Stomach (tissue), 8 donors: ENCODE measurements at regions not wholly inside any gene's neighbourhood (a gene's known extent, or its start where the extent isn't known, plus 50 kb on each side); places are given as distances from the start of the nearest gene placed in this dataset.

Source experiments
- DNase-seq, 2 donors: peaks; one replicate each; pipeline versions ENCODE4 v3.0.0 to v3.0.0-alpha.2; 2013 to 2019
- H3K27ac ChIP-seq, 5 donors: fragments of 200-600 bp in 4 of 5; sonication (generic) in 4 of 5; one replicate each; pipeline ENCODE4 v1.5.1; 2013 to 2019; ENCODE audit warnings: mild to moderate bottlenecking in 1 of 5, moderate library complexity in 1 of 5
- H3K27me3 ChIP-seq, 3 donors: fragments of 200-600 bp; sonication (generic); one replicate each; pipeline ENCODE4 v1.5.1; 2017 to 2019; ENCODE audit warnings: mixed run types in 1 of 3
- H3K36me3 ChIP-seq, 4 donors: fragments of 200-600 bp; sonication (generic); 1 replicate in 3 of 4; 2 replicates in 1 of 4; pipeline ENCODE4 v1.5.1; 2016 to 2019
- H3K4me1 ChIP-seq, 4 donors: fragments of 200-600 bp; sonication (generic); one replicate each; pipeline ENCODE4 v1.5.1; 2016 to 2019
- H3K4me3 ChIP-seq, 4 donors: fragments of 200-600 bp; sonication (generic) in 3 of 4; one replicate each; pipeline ENCODE4 v1.5.1; 2016 to 2019; ENCODE audit warnings: mild to moderate bottlenecking in 1 of 4
- H3K9me3 ChIP-seq, 4 donors: fragments of 200-600 bp; sonication (generic); one replicate each; pipeline ENCODE4 v1.5.1; 2016 to 2019
- CTCF ChIP-seq, 7 experiments: fragments of 450-650 bp in 4 of 7; fragments of 200-600 bp in 3 of 7; sonication (generic) in 3 of 7; IDR thresholded peaks; one replicate each; pipeline ENCODE4 v1.5.1; 2016 to 2019; ENCODE audit warnings: antibody characterized with exemption in 7 of 7, control low read depth in 2 of 7, mild to moderate bottlenecking in 1 of 7
- EP300 ChIP-seq: sonication (generic); formaldehyde crosslinking; IDR thresholded peaks from one replicate; pipeline ENCODE4 v1.6.1; 2017; ENCODE audit warnings: antibody characterized with exemption
- POLR2A ChIP-seq, 4 donors: fragments of 450-650 bp; IDR thresholded peaks; one replicate each; pipeline ENCODE4 v1.6.1; 2016; ENCODE audit warnings: antibody characterized with exemption in 4 of 4, control low read depth in 2 of 4, mild to moderate bottlenecking in 1 of 4, moderate library complexity in 1 of 4
- POLR2AphosphoS5 ChIP-seq, 3 donors: sonication (generic); formaldehyde crosslinking; IDR thresholded peaks; one replicate each; pipeline ENCODE4 v1.6.1; 2016; ENCODE audit warnings: antibody characterized with exemption in 3 of 3
- WGBS, 5 donors: extraction: QIAGEN DNeasy Blood & Tissue Kit in 3 of 5; methylation state at CpG; one replicate each; pipeline versions ENCODE4 v1.1.5 to v1.1.7; 2013 to 2018; 5-methylcytosine and 5-hydroxymethylcytosine counted together
- intact Hi-C: fragments of 100-400 bp; cut with DNase I; formaldehyde crosslinking; loops from one replicate; pipeline ENCODE4 v1.15.1; 2023; ENCODE audit warnings: low total_unique reads
- donor health status: healthy with polysubstance abuse.
- donor health status: Bipolar disorder and iron deficiency.
- donor health status: healthy.

- TF ChIP-seq POLR2AphosphoS5 (IDR thresholded peaks at IDR 0.05): no peak
- no peak for TF ChIP-seq EP300
- TF ChIP-seq CTCF (IDR thresholded peaks at IDR 0.05): no peak
- TF ChIP-seq POLR2A (IDR thresholded peaks at IDR 0.05): no peak
- no peak overlapping the region for H3K4me3 ChIP-seq
- no peak overlapping the region for H3K27ac ChIP-seq
- no peaks in the 10 kb centered on the region for H3K9me3 ChIP-seq
- no peaks in the 10 kb centered on the region for H3K36me3 ChIP-seq
- H3K27me3 ChIP-seq: no peaks in the 10 kb centered on the region
- DNase-seq: no peak
- peaks cover 0 to 6% (median 0%) of the 10 kb centered on the region in 4 donors for H3K4me1 ChIP-seq
- WGBS, 5 donors: 77 to 84% (median 80%) methylated on average over 6 of the region's 6 CpGs
- intact Hi-C loops: no loop called here
Observed at GRCh38 chr3:16788440-16789056, 96.2 kb upstream of the PLCL2 start.

DNA sequence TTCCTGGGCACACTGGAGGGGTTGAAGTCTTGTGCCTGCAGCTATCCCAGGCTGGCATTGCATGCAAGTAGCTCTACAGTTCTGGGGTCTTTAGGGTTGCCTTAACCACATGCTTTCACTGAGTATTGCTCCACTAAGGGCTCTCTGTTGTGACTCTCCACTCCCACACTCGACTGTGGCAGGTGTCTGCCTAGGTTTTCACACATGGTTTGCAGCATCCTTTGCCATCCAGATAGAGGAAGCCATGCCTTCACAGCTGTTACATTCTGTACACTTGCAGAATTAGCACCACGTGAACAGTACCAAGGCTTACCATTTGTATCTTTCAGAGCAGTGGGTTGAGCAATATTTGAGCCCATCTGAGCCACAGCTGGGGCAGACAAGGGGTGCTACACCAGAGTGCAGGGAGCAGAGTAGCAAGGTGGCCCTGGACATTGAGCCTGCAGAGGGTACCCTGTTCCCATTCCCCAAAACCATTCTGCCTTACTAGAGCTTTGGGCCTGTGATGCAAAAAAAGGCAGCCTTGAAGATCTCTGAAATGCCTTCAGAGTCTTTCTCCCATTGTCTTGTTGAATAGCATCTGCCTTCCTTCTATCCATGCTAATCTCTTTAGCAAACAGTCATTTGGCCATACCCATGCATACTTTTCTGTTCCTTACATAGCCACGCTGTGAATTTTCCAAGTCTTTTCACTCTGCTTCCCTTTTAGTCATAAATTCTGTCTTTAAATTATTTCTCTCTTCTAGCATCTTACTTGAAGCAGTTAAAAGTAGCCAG, 95.2 kb upstream of the PLCL2 start:
- WGBS, 5 donors: 62 to 84% (median 81%) methylated on average over 3 of the region's 3 CpGs
- TF ChIP-seq POLR2AphosphoS5 (IDR thresholded peaks at IDR 0.05) (no peak), POLR2A (IDR thresholded peaks at IDR 0.05) (no peak), EP300 (no peak), CTCF (IDR thresholded peaks at IDR 0.05) (no peak)
- no peaks in the 10 kb centered on the region for H3K9me3 ChIP-seq
- no peak overlapping the region for H3K4me3 ChIP-seq
- H3K27ac ChIP-seq: no peak overlapping the region
- intact Hi-C loops: no loop called here
- no peaks in the 10 kb centered on the region for H3K36me3 ChIP-seq
- H3K4me1 ChIP-seq: peaks cover 0 to 6% (median 0%) of the 10 kb centered on the region in 4 donors
- H3K27me3 ChIP-seq: no peaks in the 10 kb centered on the region
- DNase-seq: no peak

DNA sequence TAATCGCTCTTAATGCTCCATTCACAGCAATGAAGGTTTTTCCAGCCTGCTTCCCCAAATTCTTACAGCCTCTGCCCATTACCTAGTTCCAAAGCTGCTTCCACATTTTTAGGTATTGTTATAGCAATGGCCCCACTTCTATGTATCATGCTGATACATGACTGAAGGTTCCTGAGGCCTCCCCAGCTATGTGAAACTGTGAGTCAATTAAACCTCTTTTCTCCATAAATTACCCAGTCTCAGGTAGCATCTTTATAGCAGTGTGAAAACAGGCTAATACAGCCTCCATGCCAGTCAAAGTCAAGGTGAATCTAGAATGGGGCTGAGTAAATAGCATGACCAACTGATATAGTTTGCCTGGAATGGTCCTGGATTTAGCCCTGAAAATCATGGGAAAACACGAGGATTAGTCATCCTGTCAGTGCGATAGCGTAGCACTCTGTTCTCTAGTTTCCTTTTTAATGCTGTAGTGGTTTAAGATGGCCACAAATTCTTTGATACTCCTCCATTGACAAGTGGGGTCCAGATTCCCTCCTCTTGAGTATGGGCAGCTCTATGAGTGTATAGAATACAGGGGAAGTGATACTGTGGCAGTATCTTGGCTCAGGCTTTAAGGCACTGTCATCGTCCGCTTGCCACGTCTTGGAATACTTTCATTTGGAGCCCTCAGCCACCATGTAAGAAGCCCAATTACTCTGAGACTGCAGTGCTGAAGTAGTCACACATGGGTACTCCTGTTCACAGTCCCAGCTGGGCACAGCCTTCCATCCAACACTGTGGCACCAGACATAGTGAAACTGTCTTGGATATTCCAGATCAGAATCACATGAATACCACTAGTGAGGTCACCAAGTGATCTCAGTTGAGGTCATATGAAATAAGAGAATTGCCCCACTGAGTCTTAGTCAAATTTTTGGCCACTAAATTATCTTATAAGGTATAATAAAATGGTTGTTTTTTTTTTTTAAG, 94.0 kb upstream of the PLCL2 start:
- intact Hi-C loops: no loop called here
- Histone ChIP-seq H3K9me3 (no peaks in the 10 kb centered on the region), H3K4me3 (no peak overlapping the region), H3K36me3 (no peaks in the 10 kb centered on the region), H3K27me3 (no peaks in the 10 kb centered on the region), H3K27ac (no peak overlapping the region), H3K4me1 (peaks cover 0 to 6% (median 0%) of the 10 kb centered on the region in 4 donors)
- 89 to 93% (median 92%) methylated on average over 7 of the region's 7 CpGs for WGBS, 5 donors
- DNase-seq: no peak
- TF ChIP-seq EP300: no peak
- TF ChIP-seq CTCF (IDR thresholded peaks at IDR 0.05): no peak
- no peak for TF ChIP-seq POLR2AphosphoS5 (IDR thresholded peaks at IDR 0.05)
- TF ChIP-seq POLR2A (IDR thresholded peaks at IDR 0.05): no peak

DNA sequence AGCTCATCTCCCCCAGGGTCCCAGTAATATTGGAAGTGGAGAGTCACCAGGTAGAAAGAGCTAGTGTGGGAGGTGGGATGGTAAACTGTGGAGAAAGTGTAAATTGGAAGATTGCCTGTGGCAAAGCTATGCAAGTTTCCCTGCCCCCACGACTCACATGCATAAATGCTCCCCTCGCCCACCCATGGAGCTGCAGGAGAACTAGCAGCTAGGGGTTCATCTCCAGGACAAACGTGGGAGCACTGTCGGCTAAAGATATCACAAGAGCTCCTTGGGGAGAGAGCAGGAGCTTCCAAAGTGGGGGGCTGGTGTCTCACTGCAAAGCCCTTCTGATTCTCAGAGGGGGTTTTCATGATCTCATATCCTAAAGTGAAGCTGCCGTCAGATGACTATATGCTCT, 91.4 kb upstream of the PLCL2 start:
- no peak for DNase-seq
- Histone ChIP-seq H3K4me1 (peaks cover 0 to 6% (median 0%) of the 10 kb centered on the region in 4 donors), H3K4me3 (no peak overlapping the region), H3K9me3 (no peaks in the 10 kb centered on the region), H3K27ac (no peak overlapping the region), H3K27me3 (no peaks in the 10 kb centered on the region), H3K36me3 (no peaks in the 10 kb centered on the region)
- WGBS, 5 donors: 53 to 73% (median 64%) methylated on average over 5 of the region's 5 CpGs
- TF ChIP-seq POLR2A (IDR thresholded peaks at IDR 0.05): no peak
- TF ChIP-seq POLR2AphosphoS5 (IDR thresholded peaks at IDR 0.05): no peak
- no peak for TF ChIP-seq CTCF (IDR thresholded peaks at IDR 0.05)
- TF ChIP-seq EP300: no peak
- intact Hi-C loops: no loop called here
